Stomach (tissue), 8 donors: ENCODE measurements at regions not wholly inside any gene's neighbourhood (a gene's known extent, or its start where the extent isn't known, plus 50 kb on each side); places are given as distances from the start of the nearest gene placed in this dataset.

Experiments
- DNase-seq, 2 donors: peaks; one replicate each; pipeline versions ENCODE4 v3.0.0 to v3.0.0-alpha.2; 2013 to 2019
- H3K27ac ChIP-seq, 5 donors: fragments of 200-600 bp in 4 of 5; sonication (generic) in 4 of 5; one replicate each; pipeline ENCODE4 v1.5.1; 2013 to 2019; ENCODE audit warnings: mild to moderate bottlenecking in 1 of 5, moderate library complexity in 1 of 5
- H3K27me3 ChIP-seq, 3 donors: fragments of 200-600 bp; sonication (generic); one replicate each; pipeline ENCODE4 v1.5.1; 2017 to 2019; ENCODE audit warnings: mixed run types in 1 of 3
- H3K36me3 ChIP-seq, 4 donors: fragments of 200-600 bp; sonication (generic); 1 replicate in 3 of 4; 2 replicates in 1 of 4; pipeline ENCODE4 v1.5.1; 2016 to 2019
- H3K4me1 ChIP-seq, 4 donors: fragments of 200-600 bp; sonication (generic); one replicate each; pipeline ENCODE4 v1.5.1; 2016 to 2019
- H3K4me3 ChIP-seq, 4 donors: fragments of 200-600 bp; sonication (generic) in 3 of 4; one replicate each; pipeline ENCODE4 v1.5.1; 2016 to 2019; ENCODE audit warnings: mild to moderate bottlenecking in 1 of 4
- H3K9me3 ChIP-seq, 4 donors: fragments of 200-600 bp; sonication (generic); one replicate each; pipeline ENCODE4 v1.5.1; 2016 to 2019
- CTCF ChIP-seq, 7 experiments: fragments of 450-650 bp in 4 of 7; fragments of 200-600 bp in 3 of 7; sonication (generic) in 3 of 7; IDR thresholded peaks; one replicate each; pipeline ENCODE4 v1.5.1; 2016 to 2019; ENCODE audit warnings: antibody characterized with exemption in 7 of 7, control low read depth in 2 of 7, mild to moderate bottlenecking in 1 of 7
- EP300 ChIP-seq: sonication (generic); formaldehyde crosslinking; IDR thresholded peaks from one replicate; pipeline ENCODE4 v1.6.1; 2017; ENCODE audit warnings: antibody characterized with exemption
- POLR2A ChIP-seq, 4 donors: fragments of 450-650 bp; IDR thresholded peaks; one replicate each; pipeline ENCODE4 v1.6.1; 2016; ENCODE audit warnings: antibody characterized with exemption in 4 of 4, control low read depth in 2 of 4, mild to moderate bottlenecking in 1 of 4, moderate library complexity in 1 of 4
- POLR2AphosphoS5 ChIP-seq, 3 donors: sonication (generic); formaldehyde crosslinking; IDR thresholded peaks; one replicate each; pipeline ENCODE4 v1.6.1; 2016; ENCODE audit warnings: antibody characterized with exemption in 3 of 3
- WGBS, 5 donors: extraction: QIAGEN DNeasy Blood & Tissue Kit in 3 of 5; methylation state at CpG; one replicate each; pipeline versions ENCODE4 v1.1.5 to v1.1.7; 2013 to 2018; 5-methylcytosine and 5-hydroxymethylcytosine counted together
- intact Hi-C: fragments of 100-400 bp; cut with DNase I; formaldehyde crosslinking; loops from one replicate; pipeline ENCODE4 v1.15.1; 2023; ENCODE audit warnings: low total_unique reads
- donor health status: healthy with polysubstance abuse.
- donor health status: Bipolar disorder and iron deficiency.
- donor health status: healthy.

DNA sequence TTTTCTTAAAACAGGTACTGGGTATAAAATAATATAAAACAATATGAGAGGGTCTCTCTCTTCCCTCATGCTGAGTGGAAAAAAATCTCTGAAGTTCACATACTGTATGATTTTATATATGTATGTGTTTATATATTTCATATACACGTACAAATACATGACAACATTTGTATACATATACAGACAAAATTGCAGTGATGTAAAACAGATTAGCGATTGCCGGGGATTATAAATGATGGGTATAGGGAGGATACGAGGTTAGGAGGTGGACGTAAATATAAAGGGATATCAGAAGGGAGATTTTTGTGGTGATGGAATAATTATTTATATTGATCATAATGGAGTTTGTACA is 194.8 kb upstream of the PRSS16 start:
- TF ChIP-seq CTCF (IDR thresholded peaks at IDR 0.05) (no peak), POLR2A (IDR thresholded peaks at IDR 0.05) (no peak), POLR2AphosphoS5 (IDR thresholded peaks at IDR 0.05) (no peak), EP300 (no peak)
- 63 to 80% (median 76%) methylated on average over 5 of the region's 5 CpGs for WGBS, 5 donors
- intact Hi-C loops, result no loop called here

DNA sequence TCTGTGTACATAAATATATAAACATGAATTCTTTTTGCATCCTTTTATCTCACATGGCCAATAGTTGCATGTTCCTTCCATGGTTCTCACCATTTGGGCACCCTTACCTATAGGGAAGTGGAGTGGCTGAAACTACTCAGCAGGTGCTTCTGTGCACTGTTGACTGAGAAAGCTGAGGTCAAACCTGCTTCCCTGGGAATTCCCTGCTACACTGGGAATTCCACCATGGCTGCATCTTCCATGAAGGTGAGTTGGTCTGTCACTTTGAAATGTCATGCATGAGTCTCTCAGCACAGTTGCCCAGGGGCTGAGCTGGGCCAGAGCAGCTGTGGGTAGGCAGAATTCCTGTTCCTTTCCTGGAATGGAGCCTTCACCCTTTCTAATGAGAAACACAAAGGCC is 193.8 kb upstream of the PRSS16 start:
- Histone ChIP-seq H3K4me1 (no peaks in the 10 kb centered on the region), H3K9me3 (no peaks in the 10 kb centered on the region), H3K27me3 (peaks cover 0 to 16% (median 0%) of the 10 kb centered on the region in 3 donors), H3K36me3 (no peaks in the 10 kb centered on the region), H3K4me3 (no peak overlapping the region), H3K27ac (no peak overlapping the region)
- TF ChIP-seq POLR2AphosphoS5 (IDR thresholded peaks at IDR 0.05), result no peak
- TF ChIP-seq POLR2A (IDR thresholded peaks at IDR 0.05), result no peak
- no peak for TF ChIP-seq CTCF (IDR thresholded peaks at IDR 0.05)
- no peak for TF ChIP-seq EP300
- intact Hi-C loops, result no loop called here
- no peak for DNase-seq

More for the DNA sequence above, 194.8 kb upstream of the PRSS16 start:
- no peaks in the 10 kb centered on the region for H3K9me3 ChIP-seq
- H3K27ac ChIP-seq, result no peak overlapping the region
- no peak overlapping the region for H3K4me3 ChIP-seq
- no peak for DNase-seq
- H3K4me1 ChIP-seq, result no peaks in the 10 kb centered on the region
- H3K36me3 ChIP-seq, result no peaks in the 10 kb centered on the region
- H3K27me3 ChIP-seq, result peaks cover 0 to 25% (median 0%) of the 10 kb centered on the region in 3 donors

DNA sequence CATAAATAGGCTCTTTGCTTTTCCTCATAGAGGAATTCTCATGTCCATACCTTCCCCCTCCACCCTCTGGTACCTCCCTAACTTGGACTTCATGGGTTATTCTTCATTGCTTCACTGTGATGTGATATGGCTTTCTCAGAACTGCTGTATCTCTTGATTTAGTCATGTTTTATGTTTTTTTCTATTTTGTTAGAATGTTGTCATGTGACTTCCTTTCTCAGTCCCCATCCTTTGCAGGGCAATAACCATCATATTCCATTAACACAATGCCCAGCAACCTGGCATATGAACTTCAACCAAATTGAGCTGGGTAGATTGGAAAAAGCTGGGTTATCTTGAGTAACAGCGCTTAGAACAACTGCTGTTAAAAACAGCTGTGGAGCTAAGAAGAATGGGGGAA is 190.9 kb upstream of the PRSS16 start:
- Histone ChIP-seq H3K36me3 (no peaks in the 10 kb centered on the region), H3K27me3 (peaks cover 0 to 8% (median 0%) of the 10 kb centered on the region in 3 donors), H3K27ac (no peak overlapping the region), H3K4me3 (no peak overlapping the region), H3K4me1 (no peaks in the 10 kb centered on the region), H3K9me3 (no peaks in the 10 kb centered on the region)
- TF ChIP-seq CTCF (IDR thresholded peaks at IDR 0.05), result no peak
- no peak for TF ChIP-seq POLR2AphosphoS5 (IDR thresholded peaks at IDR 0.05)
- no peak for TF ChIP-seq EP300
- no peak for TF ChIP-seq POLR2A (IDR thresholded peaks at IDR 0.05)
- no peak for DNase-seq
- 92 to 100% (median 94%) methylated on average over 1 of the region's 1 CpG for WGBS, 5 donors
- intact Hi-C loops, result no loop called here

- Histone ChIP-seq H3K4me1 (no peaks in the 10 kb centered on the region), H3K9me3 (no peaks in the 10 kb centered on the region), H3K4me3 (no peak overlapping the region), H3K27ac (no peak overlapping the region), H3K36me3 (no peaks in the 10 kb centered on the region), H3K27me3 (peaks cover 0 to 13% (median 0%) of the 10 kb centered on the region in 3 donors)
- WGBS, 5 donors, result 37 to 61% (median 59%) methylated on average over 10 of the region's 10 CpGs
- peak in 1 of 2 donors; percentile 10 for DNase-seq
- TF ChIP-seq POLR2A (IDR thresholded peaks at IDR 0.05) (no peak), POLR2AphosphoS5 (IDR thresholded peaks at IDR 0.05) (no peak), EP300 (no peak), CTCF (IDR thresholded peaks at IDR 0.05) (no peak)
- intact Hi-C loops, result no loop called here
These were observed 187.7 kb upstream of the PRSS16 start for GRCh38 chr6:27059621-27060425.
